HL-60 (cell line): ENCODE measurements at regions not wholly inside any gene's neighbourhood (a gene's known extent, or its start where the extent isn't known, plus 50 kb on each side); places are given as distances from the start of the nearest gene placed in this dataset.

Source experiments
- CTCF ChIP-seq: IDR thresholded peaks from one replicate; pipeline ENCODE4 v1.5.1; 2011; ENCODE audit warnings: low read length, control low read depth, inconsistent platforms; ENCODE audit not compliant: insufficient read depth
- GABPA ChIP-seq: IDR thresholded peaks from 2 replicates; pipeline ENCODE4 v1.6.1; 2012; ENCODE audit warnings: low read depth
- POLR2AphosphoS5 ChIP-seq: IDR thresholded peaks from 2 replicates; pipeline ENCODE4 v1.6.1; 2012; ENCODE audit warnings: low read depth
- REST ChIP-seq: IDR thresholded peaks from 2 replicates; pipeline ENCODE4 v1.6.1; 2012; ENCODE audit warnings: low read depth; ENCODE audit not compliant: insufficient replicate concordance
- SPI1 ChIP-seq: IDR thresholded peaks from 2 replicates; pipeline ENCODE4 v1.6.1; 2012; ENCODE audit warnings: low read depth, mild to moderate bottlenecking, borderline replicate concordance

DNA sequence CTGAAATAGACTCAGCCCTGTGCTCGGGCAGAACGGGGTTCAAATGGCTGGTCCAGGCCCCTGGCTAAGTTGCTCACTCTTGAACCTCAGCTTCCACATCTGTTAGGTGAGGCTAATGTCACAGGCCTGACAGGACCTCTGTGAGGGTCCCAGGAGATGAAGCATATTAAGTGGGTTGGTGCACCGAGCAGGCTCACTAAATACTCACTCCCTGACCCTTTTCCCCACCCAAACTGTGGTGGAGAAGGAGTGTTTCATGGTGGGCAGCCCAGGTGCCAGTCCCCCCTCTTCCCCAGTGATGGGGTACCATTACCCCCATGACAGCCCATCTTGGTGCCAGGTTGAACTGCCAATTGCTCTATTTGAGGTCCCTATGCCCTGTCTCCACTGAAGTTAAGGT lies 286.0 kb downstream of the MYCN start:
- TF ChIP-seq SPI1 (no peak), CTCF (no peak), POLR2AphosphoS5 (no peak), GABPA (no peak), REST (no peak)
